ENCODE measurements at regions not wholly inside any gene's neighbourhood (a gene's known extent, or its start where the extent isn't known, plus 50 kb on each side); places are given as distances from the start of the nearest gene placed in this dataset.
A peak's percentile ranks its signal among the peaks of the same experiment; 100 is the strongest.
"Not testable (repeated sequence)": the region's sequence is repeated elsewhere in the genome, so short reads cannot be mapped to it uniquely, and the experiment has no call there.

DNA sequence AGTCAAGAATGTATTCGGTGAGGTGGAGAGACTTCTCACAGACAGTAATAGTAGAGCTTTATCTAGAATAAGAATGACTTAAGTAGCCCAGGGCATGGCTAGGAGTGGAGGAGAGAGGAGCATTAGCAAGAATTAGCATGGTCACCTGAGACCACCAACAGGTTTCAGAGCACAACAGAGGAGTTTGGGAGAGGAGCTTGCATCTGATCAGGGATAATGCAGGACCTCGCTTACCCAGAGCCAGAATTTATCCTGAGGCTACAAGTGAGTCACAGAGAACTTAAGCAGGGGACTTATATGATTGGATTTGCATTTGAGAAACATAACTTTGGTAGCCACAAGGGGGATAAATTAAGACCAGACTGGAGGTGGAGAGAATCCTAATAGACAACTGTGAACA lies 102.1 kb upstream of the FNDC3A start:
- Mint-ChIP-seq H3K4me1 (ENCODE audit: low read depth) (no peaks in the 10 kb centered on the region), H3K4me3 (no peak overlapping the region), H3K27ac (no peak overlapping the region)

DNA sequence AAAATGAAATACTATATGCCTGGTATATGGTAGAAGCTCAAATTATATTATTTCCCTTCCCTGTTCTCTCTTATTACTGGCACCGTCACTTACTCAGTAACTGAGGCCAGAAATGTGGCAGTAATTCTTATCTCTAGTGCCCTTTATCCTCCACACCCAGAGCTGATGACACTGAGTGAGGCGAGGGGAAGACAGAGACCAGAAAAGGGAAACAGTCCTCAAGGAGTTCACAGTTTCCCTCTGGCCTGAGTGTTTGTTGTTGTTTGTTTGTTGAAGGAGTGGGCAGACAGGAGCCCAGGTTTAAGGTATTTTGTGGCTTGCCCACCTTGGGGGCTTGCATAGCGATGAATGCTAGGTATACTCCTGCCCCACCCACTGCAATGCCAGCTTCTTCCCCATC lies 101.5 kb upstream of the FNDC3A start:
- H3K4me3 Mint-ChIP-seq: no peak overlapping the region
- H3K4me1 Mint-ChIP-seq (ENCODE audit: low read depth): peaks cover 1% of the 10 kb centered on the region
- H3K27ac Mint-ChIP-seq: no peak overlapping the region
- peaks cover 33% of the 10 kb centered on the region for H3K27me3 Mint-ChIP-seq (ENCODE audit: low read depth)
- H3K9me3 Mint-ChIP-seq: no peaks in the 10 kb centered on the region
- H3K36me3 Mint-ChIP-seq (ENCODE audit: low read depth): no peaks in the 10 kb centered on the region

More for the DNA sequence above, 102.1 kb upstream of the FNDC3A start:
- Mint-ChIP-seq H3K36me3 (ENCODE audit: low read depth) (no peaks in the 10 kb centered on the region), H3K27me3 (ENCODE audit: low read depth) (peaks cover 33% of the 10 kb centered on the region), H3K9me3 (no peaks in the 10 kb centered on the region)

DNA sequence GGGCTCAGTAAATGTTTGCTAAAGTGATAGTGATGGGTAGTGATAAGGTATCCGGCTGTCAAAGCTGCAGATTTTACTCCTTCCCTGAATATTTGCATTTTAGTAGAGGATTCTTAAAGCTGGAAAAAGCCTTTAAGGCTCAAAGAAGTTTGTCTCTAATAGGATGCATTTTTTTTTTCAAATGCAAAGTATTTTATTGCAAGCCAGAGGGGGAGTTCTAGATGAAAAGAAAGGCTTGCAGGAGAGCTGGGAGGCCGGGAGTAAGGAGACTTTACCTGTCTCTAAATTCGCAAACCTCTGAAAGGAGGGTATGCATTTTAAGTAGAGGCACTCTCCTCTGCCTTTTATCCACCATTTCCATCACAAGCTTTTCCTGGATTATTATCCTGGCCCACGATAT lies 100.7 kb upstream of the FNDC3A start:
- Mint-ChIP-seq H3K36me3 (ENCODE audit: low read depth) (no peaks in the 10 kb centered on the region), H3K27me3 (ENCODE audit: low read depth) (peaks cover 33% of the 10 kb centered on the region), H3K27ac (no peak overlapping the region), H3K4me1 (ENCODE audit: low read depth) (peaks cover 10% of the 10 kb centered on the region), H3K9me3 (no peaks in the 10 kb centered on the region), H3K4me3 (no peak overlapping the region)

DNA sequence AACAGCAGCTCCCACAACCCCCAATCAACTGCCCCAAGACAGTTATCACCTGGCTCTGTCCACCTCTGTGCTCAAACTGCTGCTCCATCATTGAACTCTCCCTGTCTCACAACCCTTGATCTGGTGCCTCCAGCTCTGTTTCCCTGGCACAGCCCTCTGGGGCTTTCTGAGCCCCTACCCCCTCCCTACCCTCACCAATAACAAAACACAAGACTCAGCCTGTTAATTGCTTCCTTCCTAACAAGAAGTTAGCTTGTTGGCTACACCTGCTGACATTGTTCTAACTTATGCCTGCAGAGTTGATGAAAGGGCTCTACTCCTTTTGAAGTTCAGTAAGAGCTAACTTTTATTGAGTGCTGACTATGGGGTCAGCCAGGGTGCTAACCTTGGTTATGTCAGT lies 99.4 kb upstream of the FNDC3A start:
- Mint-ChIP-seq H3K27me3 (ENCODE audit: low read depth) (peaks cover 33% of the 10 kb centered on the region), H3K27ac (no peak overlapping the region), H3K4me3 (no peak overlapping the region), H3K9me3 (no peaks in the 10 kb centered on the region), H3K4me1 (ENCODE audit: low read depth) (peaks cover 20% of the 10 kb centered on the region), H3K36me3 (ENCODE audit: low read depth) (no peaks in the 10 kb centered on the region)

DNA sequence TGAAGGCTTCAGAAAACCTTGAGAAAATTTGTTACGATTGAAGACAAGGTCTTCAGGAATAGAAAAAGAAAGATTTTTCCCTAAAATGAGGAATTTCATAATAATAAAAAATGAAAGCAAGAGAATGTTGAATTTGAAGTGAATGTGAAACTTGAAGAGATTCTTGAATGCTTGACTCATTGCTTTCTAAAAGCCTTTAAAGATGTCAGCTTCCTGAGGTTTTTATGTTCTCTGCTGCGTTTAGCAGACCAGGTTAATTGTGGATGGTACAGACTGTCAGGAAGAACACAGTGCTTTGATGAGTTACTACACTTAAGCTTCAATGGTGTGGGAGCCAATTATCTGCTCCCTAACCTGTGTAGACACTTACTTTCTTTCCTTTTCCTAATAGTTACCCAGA lies 96.3 kb upstream of the FNDC3A start:
- Mint-ChIP-seq H3K4me3 (peak overlapping the region; percentile 59), H3K9me3 (no peaks in the 10 kb centered on the region), H3K27ac (peak overlapping the region; percentile 33), H3K36me3 (ENCODE audit: low read depth) (no peaks in the 10 kb centered on the region), H3K27me3 (ENCODE audit: low read depth) (peaks cover 19% of the 10 kb centered on the region), H3K4me1 (ENCODE audit: low read depth) (peaks cover 39% of the 10 kb centered on the region)

DNA sequence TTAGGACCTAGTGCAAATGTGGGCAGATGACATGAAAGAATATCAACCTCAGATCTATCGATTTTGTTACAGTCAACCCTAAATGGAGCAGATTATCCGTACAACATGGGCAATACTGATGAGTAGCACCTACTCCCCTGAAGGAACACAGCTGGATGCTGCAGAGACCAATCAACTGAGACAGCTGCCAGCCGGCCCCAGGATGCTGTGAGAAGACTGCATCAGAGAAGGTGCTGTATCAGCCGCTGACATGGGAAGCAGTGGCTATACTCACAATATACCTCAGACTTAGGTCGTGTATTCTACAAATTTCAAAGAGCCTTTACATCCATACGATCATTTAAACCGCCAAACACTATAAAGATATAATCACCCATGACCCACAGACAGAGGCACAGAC lies 95.9 kb upstream of the FNDC3A start:
- Mint-ChIP-seq H3K4me1 (ENCODE audit: low read depth) (peaks cover 42% of the 10 kb centered on the region), H3K9me3 (no peaks in the 10 kb centered on the region)

DNA sequence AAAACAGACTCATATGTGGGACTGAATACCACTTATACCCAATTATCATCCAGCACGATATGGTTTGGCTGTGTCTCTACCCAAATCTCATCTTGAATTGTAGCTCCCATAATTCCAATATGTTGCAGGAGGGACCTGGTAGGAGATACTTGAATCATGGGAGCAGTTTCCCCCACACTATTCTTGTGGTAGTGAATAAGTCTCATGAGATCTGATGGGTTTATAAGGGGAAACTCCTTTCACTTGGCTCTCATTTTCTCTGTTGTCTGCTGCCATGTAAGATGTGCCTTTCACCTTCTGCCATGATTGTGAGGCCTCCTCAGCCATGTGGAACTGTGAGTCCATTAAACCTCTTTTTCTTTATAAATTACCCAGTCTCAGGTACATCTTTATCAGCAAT lies 91.9 kb upstream of the FNDC3A start:
- peak overlapping the region; percentile 88 for H3K27ac Mint-ChIP-seq
- H3K27me3 Mint-ChIP-seq (ENCODE audit: low read depth); H3K36me3 Mint-ChIP-seq (ENCODE audit: low read depth); H3K9me3 Mint-ChIP-seq: not testable (repeated sequence)
- peaks cover 52% of the 10 kb centered on the region for H3K4me1 Mint-ChIP-seq (ENCODE audit: low read depth)
- H3K4me3 Mint-ChIP-seq: peak overlapping the region; percentile 35

More for the DNA sequence above, 95.9 kb upstream of the FNDC3A start:
- H3K27ac Mint-ChIP-seq: peak overlapping the region; percentile 33
- no peak overlapping the region for H3K4me3 Mint-ChIP-seq
- peaks cover 14% of the 10 kb centered on the region for H3K27me3 Mint-ChIP-seq (ENCODE audit: low read depth)
- H3K36me3 Mint-ChIP-seq (ENCODE audit: low read depth): no peaks in the 10 kb centered on the region

DNA sequence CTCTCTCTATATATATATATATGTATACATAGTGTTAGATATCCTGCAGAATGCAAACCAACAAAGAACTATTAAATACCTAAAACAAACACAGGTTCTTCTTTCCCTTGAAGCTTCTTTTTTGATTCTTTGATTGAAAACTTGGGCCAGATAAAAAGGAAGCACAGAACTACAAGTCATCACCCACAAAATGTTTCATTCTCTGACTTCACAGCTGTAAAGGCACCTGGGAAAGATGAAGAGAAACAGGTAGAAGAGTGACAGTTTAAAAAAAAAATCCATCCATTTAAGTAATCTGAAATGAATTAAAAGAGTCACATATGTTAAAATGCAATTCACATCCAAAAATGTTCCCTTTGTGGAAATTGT lies 90.7 kb upstream of the FNDC3A start:
- Mint-ChIP-seq H3K9me3 (no peaks in the 10 kb centered on the region), H3K4me3 (peak overlapping the region; percentile 15), H3K4me1 (ENCODE audit: low read depth) (peaks cover 42% of the 10 kb centered on the region), H3K27ac (peak overlapping the region; percentile 88), H3K36me3 (ENCODE audit: low read depth) (peaks cover 2% of the 10 kb centered on the region), H3K27me3 (ENCODE audit: low read depth) (no peaks in the 10 kb centered on the region)

DNA sequence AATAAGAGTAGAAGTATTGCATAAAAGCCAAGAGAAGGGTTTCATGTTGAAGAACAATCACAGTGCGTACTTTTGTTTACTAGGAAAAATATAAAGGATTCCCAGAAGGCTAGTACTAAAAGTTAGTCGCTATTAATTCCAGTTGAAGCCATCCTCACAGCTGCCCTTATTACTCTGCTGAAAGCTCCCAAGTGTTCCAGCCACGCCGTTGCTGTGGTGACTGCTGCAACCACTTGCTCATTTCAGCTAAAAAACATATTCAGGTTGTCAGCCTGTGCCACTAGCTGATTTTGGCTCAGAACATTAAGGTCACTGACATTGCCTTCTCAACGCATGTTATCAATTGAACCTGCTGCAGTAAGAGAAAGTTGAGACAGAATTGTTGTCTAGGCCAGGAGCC lies 87.1 kb upstream of the FNDC3A start:
- no peaks in the 10 kb centered on the region for H3K27me3 Mint-ChIP-seq (ENCODE audit: low read depth)
- H3K36me3 Mint-ChIP-seq (ENCODE audit: low read depth): peaks cover 2% of the 10 kb centered on the region
- H3K4me1 Mint-ChIP-seq (ENCODE audit: low read depth): peaks cover 34% of the 10 kb centered on the region
- no peak overlapping the region for H3K27ac Mint-ChIP-seq
- no peaks in the 10 kb centered on the region for H3K9me3 Mint-ChIP-seq
- no peak overlapping the region for H3K4me3 Mint-ChIP-seq

DNA sequence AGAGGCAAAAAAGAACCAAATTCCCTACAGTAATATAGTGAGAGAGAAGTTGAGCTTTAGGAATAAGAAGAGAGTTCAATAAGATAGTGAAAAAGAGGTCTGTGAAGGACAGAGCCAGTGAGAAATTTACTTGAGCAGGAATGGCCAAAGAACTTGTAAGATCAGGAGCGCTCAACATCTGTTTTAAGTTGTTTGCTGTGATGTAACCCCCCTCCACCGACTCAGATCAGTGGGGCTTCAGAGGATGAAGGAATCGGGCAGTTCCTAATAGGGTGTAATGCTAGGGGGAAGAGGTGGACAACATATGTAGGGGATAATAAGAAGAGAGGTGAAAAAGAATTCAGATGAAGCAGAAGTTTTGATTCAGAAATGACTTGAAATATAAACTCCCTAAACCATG lies 85.3 kb upstream of the FNDC3A start:
- H3K9me3 Mint-ChIP-seq: peaks cover 7% of the 10 kb centered on the region
- H3K4me3 Mint-ChIP-seq: no peak overlapping the region
- peaks cover 3% of the 10 kb centered on the region for H3K36me3 Mint-ChIP-seq (ENCODE audit: low read depth)
- peaks cover 20% of the 10 kb centered on the region for H3K4me1 Mint-ChIP-seq (ENCODE audit: low read depth)
- H3K27ac Mint-ChIP-seq: no peak overlapping the region
- H3K27me3 Mint-ChIP-seq (ENCODE audit: low read depth): no peaks in the 10 kb centered on the region

DNA sequence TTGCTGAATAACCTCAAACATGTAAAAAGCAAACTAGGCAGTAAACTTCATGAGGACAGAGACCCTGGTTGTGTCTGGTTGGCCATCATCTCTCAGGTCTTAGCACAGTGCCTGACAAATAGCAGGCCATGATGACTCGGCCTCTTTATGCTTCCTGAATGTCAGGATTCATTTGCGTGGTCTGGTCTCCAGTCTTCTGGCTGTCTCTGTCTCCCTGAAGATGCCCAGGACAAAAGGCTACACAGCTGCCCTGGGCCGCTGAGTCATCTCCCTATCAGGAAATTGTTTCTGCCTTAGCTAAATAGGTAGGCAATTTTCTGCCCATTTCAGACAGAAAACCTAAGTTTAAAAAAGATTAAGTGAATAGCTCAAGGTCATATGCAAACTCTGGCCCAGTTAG lies 84.1 kb upstream of the FNDC3A start:
- H3K4me1 Mint-ChIP-seq (ENCODE audit: low read depth): peaks cover 16% of the 10 kb centered on the region
- H3K9me3 Mint-ChIP-seq: peaks cover 12% of the 10 kb centered on the region
- no peak overlapping the region for H3K4me3 Mint-ChIP-seq
- H3K27me3 Mint-ChIP-seq (ENCODE audit: low read depth): no peaks in the 10 kb centered on the region
- no peak overlapping the region for H3K27ac Mint-ChIP-seq
- peaks cover 1% of the 10 kb centered on the region for H3K36me3 Mint-ChIP-seq (ENCODE audit: low read depth)

DNA sequence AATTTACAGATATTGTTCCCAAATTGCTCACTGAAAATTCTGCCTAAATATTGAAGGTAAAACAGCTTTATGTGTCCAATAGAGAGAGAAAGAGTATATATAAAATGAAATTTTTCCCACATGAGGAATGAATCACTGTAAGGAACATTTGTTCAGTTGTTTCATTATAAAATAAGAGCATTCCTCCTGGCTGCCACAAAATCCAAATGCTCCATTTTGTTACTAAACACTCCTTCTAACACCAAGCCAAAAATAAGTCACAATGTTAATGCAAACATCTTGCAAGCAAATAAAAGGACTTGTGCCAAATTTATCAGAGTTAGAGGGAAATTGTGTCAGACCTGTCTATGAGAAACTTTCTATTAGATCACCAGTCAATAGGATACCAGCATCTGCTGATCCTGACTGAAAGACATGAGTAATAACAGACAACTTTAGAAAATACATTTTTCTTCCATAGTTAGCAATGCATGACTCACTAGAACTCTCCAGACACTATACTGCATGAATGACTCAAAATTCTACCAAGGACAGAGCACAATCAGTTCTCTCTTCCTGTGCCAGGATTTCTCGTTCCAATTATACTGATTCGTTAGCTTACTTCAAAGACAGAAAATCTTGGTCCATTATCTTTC lies 83.5 kb upstream of the FNDC3A start:
- H3K9me3 Mint-ChIP-seq: peaks cover 12% of the 10 kb centered on the region
- no peak overlapping the region for H3K4me3 Mint-ChIP-seq
- H3K27me3 Mint-ChIP-seq (ENCODE audit: low read depth): no peaks in the 10 kb centered on the region

DNA sequence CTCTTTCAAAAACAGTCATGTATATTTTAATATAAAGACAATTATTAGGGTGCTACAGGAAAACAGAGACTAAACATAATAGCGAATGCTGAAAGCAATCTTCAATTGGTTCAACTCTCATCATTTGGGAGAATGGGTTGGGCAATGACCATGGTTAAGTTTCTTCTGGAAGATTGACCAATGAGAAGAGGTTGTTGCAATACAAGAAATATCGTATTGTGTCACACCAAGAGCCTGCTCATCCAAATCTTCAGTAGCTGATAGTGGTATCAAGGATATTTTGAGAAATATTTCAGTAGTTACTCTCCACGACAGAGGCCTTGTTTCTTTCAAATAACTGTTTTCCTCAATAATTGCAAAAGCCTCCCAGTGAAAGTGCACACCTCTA lies 83.0 kb upstream of the FNDC3A start:
- H3K27me3 Mint-ChIP-seq (ENCODE audit: low read depth): no peaks in the 10 kb centered on the region
- H3K9me3 Mint-ChIP-seq: peaks cover 12% of the 10 kb centered on the region
- H3K36me3 Mint-ChIP-seq (ENCODE audit: low read depth): peaks cover 1% of the 10 kb centered on the region
- H3K27ac Mint-ChIP-seq: no peak overlapping the region
- H3K4me1 Mint-ChIP-seq (ENCODE audit: low read depth): peaks cover 16% of the 10 kb centered on the region
- H3K4me3 Mint-ChIP-seq: no peak overlapping the region

More for the DNA sequence above, 83.5 kb upstream of the FNDC3A start:
- Mint-ChIP-seq H3K36me3 (ENCODE audit: low read depth) (peaks cover 1% of the 10 kb centered on the region), H3K27ac (peak overlapping the region; percentile 59), H3K4me1 (ENCODE audit: low read depth) (peaks cover 16% of the 10 kb centered on the region)

DNA sequence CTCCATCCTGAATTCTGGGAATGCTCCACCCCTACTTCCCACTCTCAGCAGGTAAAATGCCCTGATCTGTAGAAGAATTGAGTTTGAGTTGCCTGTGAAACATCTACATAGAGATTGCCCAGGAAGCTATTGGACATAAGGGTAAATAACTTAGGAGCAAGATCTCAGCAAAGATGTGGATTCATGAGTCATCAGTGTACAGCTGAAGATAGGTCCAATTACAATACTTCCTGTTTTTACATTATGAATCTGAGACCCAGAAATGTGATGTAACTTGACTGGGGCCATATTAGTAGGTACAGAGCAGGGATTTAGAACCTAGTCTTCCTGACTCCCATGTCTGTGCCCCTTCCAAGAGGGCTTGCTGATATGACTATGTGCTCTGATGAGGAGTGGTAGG lies 79.4 kb upstream of the FNDC3A start:
- no peak overlapping the region for H3K4me3 Mint-ChIP-seq
- no peak overlapping the region for H3K27ac Mint-ChIP-seq
- H3K4me1 Mint-ChIP-seq (ENCODE audit: low read depth): peaks cover 12% of the 10 kb centered on the region
- H3K27me3 Mint-ChIP-seq (ENCODE audit: low read depth): peaks cover 11% of the 10 kb centered on the region
- peaks cover 1% of the 10 kb centered on the region for H3K36me3 Mint-ChIP-seq (ENCODE audit: low read depth)
- H3K9me3 Mint-ChIP-seq: peaks cover 22% of the 10 kb centered on the region

DNA sequence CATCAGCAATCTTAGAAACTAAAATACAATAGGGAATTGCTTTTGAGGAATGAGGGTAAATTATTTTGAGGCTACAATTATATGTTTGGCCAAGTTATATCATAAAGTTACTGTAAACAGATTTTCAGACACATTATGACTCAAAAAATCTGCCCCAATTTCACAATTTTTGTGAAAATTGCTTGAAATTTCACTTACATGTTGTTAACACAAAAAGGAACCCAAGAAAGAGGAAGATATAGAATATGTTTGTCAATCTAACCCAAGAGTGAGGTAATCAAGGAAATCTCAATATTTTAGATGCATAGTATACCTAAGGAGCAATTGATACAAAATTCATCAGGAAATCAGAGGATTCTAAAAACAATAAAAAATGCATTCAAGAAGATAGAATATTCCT lies 73.9 kb upstream of the FNDC3A start:
- Mint-ChIP-seq H3K36me3 (ENCODE audit: low read depth) (no peaks in the 10 kb centered on the region), H3K4me3 (no peak overlapping the region), H3K9me3 (peaks cover 10% of the 10 kb centered on the region), H3K27me3 (ENCODE audit: low read depth) (peaks cover 22% of the 10 kb centered on the region), H3K27ac (no peak overlapping the region), H3K4me1 (ENCODE audit: low read depth) (peaks cover 4% of the 10 kb centered on the region)

DNA sequence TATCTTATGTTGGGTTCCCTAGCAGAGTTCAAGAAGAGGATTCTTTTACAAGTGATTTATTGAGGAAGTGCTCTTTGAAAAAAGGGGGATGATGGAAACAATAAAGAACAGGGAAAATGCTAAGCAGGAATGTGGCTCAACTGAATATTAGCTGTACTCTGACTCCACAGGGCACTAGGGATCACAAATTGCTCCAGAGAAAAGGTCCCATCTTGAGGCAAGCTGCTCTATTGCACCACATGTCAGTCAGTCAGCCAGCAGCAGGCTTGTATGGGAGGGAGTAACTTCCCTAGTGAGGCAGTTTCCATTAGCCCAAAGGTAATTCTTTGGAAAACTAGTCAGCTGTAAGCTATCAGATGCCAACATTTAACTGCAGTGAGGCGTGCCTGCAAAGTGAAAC lies 73.3 kb upstream of the FNDC3A start:
- Mint-ChIP-seq H3K4me1 (ENCODE audit: low read depth) (peaks cover 4% of the 10 kb centered on the region), H3K4me3 (no peak overlapping the region), H3K9me3 (peaks cover 10% of the 10 kb centered on the region), H3K36me3 (ENCODE audit: low read depth) (no peaks in the 10 kb centered on the region), H3K27me3 (ENCODE audit: low read depth) (peaks cover 22% of the 10 kb centered on the region), H3K27ac (no peak overlapping the region)

Measured in T-helper 1 cell treated with Interleukin-12 subunit alpha and Interleukin-12 subunit beta and Interleukin-4 antibody, amounts not matched to agents 30 μg/mL and 1 μg/mL, for 36 hours (primary cell).